H1 (cell line): ENCODE measurements at regions not wholly inside any gene's neighbourhood (a gene's known extent, or its start where the extent isn't known, plus 50 kb on each side); places are given as distances from the start of the nearest gene placed in this dataset.
"Not testable (repeated sequence)": the region's sequence is repeated elsewhere in the genome, so short reads cannot be mapped to it uniquely, and the experiment has no call there.

Experiments
- CTCF ChIA-PET: fragments of 300-600 bp; sonication (Branson Sonifier 250); formaldehyde crosslinking; loops from one replicate; lab custom pipeline; 2021; ENCODE audit not compliant: partially characterized antibody; lab: Charles Lee
- POLR2A ChIA-PET: fragments of 300-600 bp; sonication (Branson Sonifier 250); formaldehyde crosslinking; loops from one replicate; lab custom pipeline; 2021; ENCODE audit warnings: inconsistent platforms; ENCODE audit not compliant: partially characterized antibody; lab: Charles Lee
- DNase-seq, 2 experiments: peaks; one replicate each; pipeline versions ENCODE4 v3.0.0 to v3.0.0-alpha.2; 2010 to 2022; ENCODE audit warnings: low spot score in 2 of 2, low read depth in 1 of 2, mixed read lengths in 1 of 2
- FAIRE-seq: peaks from 2 replicates; lab custom pipeline; 2011; peaks lifted over from hg19 to GRCh38; lab: Jason Lieb, UNC
- H2AFZ ChIP-seq: 2 replicates; pipeline ENCODE4 v1.8.1; 2012; ENCODE audit warnings: low read length, inconsistent platforms
- H2AK5ac ChIP-seq: 2 replicates; pipeline ENCODE4 v1.6.1; 2013; ENCODE audit warnings: low read depth, low read length
- H2BK120ac ChIP-seq: replicated peaks from 2 replicates; pipeline ENCODE3; 2013; ENCODE audit warnings: low read depth, low read length, inconsistent platforms
- H2BK12ac ChIP-seq: 2 replicates; pipeline ENCODE4 v1.6.1; 2013; ENCODE audit warnings: low read depth, low read length
- H2BK15ac ChIP-seq: 2 replicates; pipeline ENCODE4 v1.6.1; 2013; ENCODE audit warnings: low read length
- H2BK20ac ChIP-seq: 2 replicates; pipeline ENCODE4 v1.6.1; 2013; ENCODE audit warnings: low read length
- H2BK5ac ChIP-seq: 2 replicates; pipeline ENCODE4 v1.6.1; 2013; ENCODE audit warnings: low read depth, low read length
- H3K14ac ChIP-seq: 2 replicates; pipeline ENCODE4 v1.6.1; 2013; ENCODE audit warnings: inconsistent platforms; ENCODE audit not compliant: insufficient read length
- H3K18ac ChIP-seq: 2 replicates; pipeline ENCODE4 v1.6.1; 2013; ENCODE audit warnings: low read length; ENCODE audit errors: extremely low read depth
- H3K23ac ChIP-seq: 2 replicates; pipeline ENCODE4 v1.6.1; 2013; ENCODE audit warnings: inconsistent platforms; ENCODE audit not compliant: insufficient read length
- H3K23me2 ChIP-seq: 2 replicates; pipeline ENCODE4 v1.6.1; 2013; ENCODE audit warnings: low read depth, low read length
- H3K27ac ChIP-seq: 2 replicates; pipeline ENCODE4 v1.6.1; 2011; ENCODE audit warnings: low read depth, low read length, inconsistent platforms
- H3K27me3 ChIP-seq, 4 experiments: replicated peaks in 1 of 4; 1 replicate in 1 of 4; 2 replicates in 3 of 4; pipeline versions ENCODE4 v1.6.1 to v1.8.1; 2011 to 2013; ENCODE audit warnings: low read length in 3 of 4, mild to moderate bottlenecking in 3 of 4, inconsistent platforms in 2 of 4, mixed read lengths in 2 of 4, moderate library complexity in 1 of 4; ENCODE audit not compliant: control insufficient read depth in 3 of 4, insufficient read depth in 3 of 4; ENCODE audit errors: extremely low read depth in 1 of 4
- H3K36me3 ChIP-seq, 4 experiments: 2 replicates each; pipeline versions ENCODE4 v1.6.1 to v1.8.1; 2011 to 2013; ENCODE audit warnings: mild to moderate bottlenecking in 4 of 4, low read length in 3 of 4, moderate library complexity in 2 of 4, control low read depth in 1 of 4, inconsistent platforms in 1 of 4; ENCODE audit not compliant: insufficient read depth in 4 of 4, control insufficient read depth in 2 of 4
- H3K4ac ChIP-seq: replicated peaks from 2 replicates; pipeline ENCODE3; 2013; ENCODE audit warnings: low read length, low read depth, mixed read lengths, inconsistent platforms; ENCODE audit not compliant: insufficient read length
- H3K4me1 ChIP-seq, 4 experiments: replicated peaks in 1 of 4; 1 replicate in 1 of 4; 2 replicates in 3 of 4; pipeline versions ENCODE4 v1.6.1 to v1.8.1; 2011 to 2013; ENCODE audit warnings: low read length in 3 of 4, inconsistent platforms in 2 of 4, mixed read lengths in 1 of 4; ENCODE audit not compliant: insufficient read depth in 4 of 4, control insufficient read depth in 3 of 4
- H3K4me2 ChIP-seq, 2 experiments: 2 replicates each; pipeline versions ENCODE4 v1.6.1 to v1.8.1; 2011 to 2013; ENCODE audit warnings: low read depth in 2 of 2, low read length in 2 of 2, control low read depth in 1 of 2, inconsistent platforms in 1 of 2, mild to moderate bottlenecking in 1 of 2; ENCODE audit not compliant: insufficient read depth in 1 of 2
- H3K4me3 ChIP-seq, 4 experiments: fragments of 200-600, 300-600 bp in 1 of 4; sonication (generic), shearing (Covaris generic), sonication (Bioruptor Twin) in 1 of 4; 2 replicates each; pipeline versions ENCODE4 v1.5.1 to v1.8.1; 2011 to 2016; ENCODE audit warnings: low read length in 4 of 4, low read depth in 3 of 4, control low read depth in 2 of 4, inconsistent platforms in 2 of 4, mild to moderate bottlenecking in 2 of 4, mixed read lengths in 1 of 4, moderate library complexity in 1 of 4; ENCODE audit not compliant: insufficient read depth in 2 of 4; ENCODE audit errors: extremely low read depth in 1 of 4
- H3K56ac ChIP-seq: replicated peaks from 2 replicates; pipeline ENCODE3; 2013; ENCODE audit warnings: low read depth, mild to moderate bottlenecking, mixed read lengths, low read length, inconsistent platforms; ENCODE audit not compliant: insufficient read length
- H3K79me1 ChIP-seq: 2 replicates; pipeline ENCODE4 v1.6.1; 2013; ENCODE audit warnings: low read depth, low read length, control low read depth
- H3K79me2 ChIP-seq, 2 experiments: 2 replicates each; pipeline versions ENCODE4 v1.6.1 to v1.8.1; 2012 to 2013; ENCODE audit warnings: low read length in 2 of 2, mild to moderate bottlenecking in 2 of 2, inconsistent platforms in 1 of 2; ENCODE audit not compliant: insufficient read depth in 2 of 2, control insufficient read depth in 1 of 2
- H3K9ac ChIP-seq, 4 experiments: replicated peaks in 1 of 4; 1 replicate in 1 of 4; 2 replicates in 3 of 4; pipeline versions ENCODE4 v1.6.1 to v1.8.1; 2011 to 2013; ENCODE audit warnings: low read depth in 3 of 4, low read length in 3 of 4, control low read depth in 2 of 4, mild to moderate bottlenecking in 2 of 4, moderate library complexity in 2 of 4, inconsistent platforms in 1 of 4; ENCODE audit errors: extremely low read depth in 1 of 4
- H3K9me3 ChIP-seq, 2 experiments: 2 replicates each; pipeline versions ENCODE4 v1.6.1 to v1.8.1; 2012 to 2013; ENCODE audit warnings: mild to moderate bottlenecking in 2 of 2, moderate library complexity in 2 of 2, control low read depth in 1 of 2, inconsistent platforms in 1 of 2, low read depth in 1 of 2, low read length in 1 of 2, mixed read lengths in 1 of 2; ENCODE audit not compliant: insufficient read depth in 2 of 2
- H4K20me1 ChIP-seq, 2 experiments: replicated peaks in 1 of 2; 2 replicates each; pipeline versions ENCODE3 to v1.8.1; 2011 to 2013; ENCODE audit warnings: inconsistent platforms in 2 of 2, low read length in 2 of 2, mild to moderate bottlenecking in 1 of 2; ENCODE audit not compliant: insufficient read depth in 2 of 2, control insufficient read depth in 1 of 2
- H4K5ac ChIP-seq: 2 replicates; pipeline ENCODE4 v1.6.1; 2013; ENCODE audit warnings: low read length, low read depth, mixed read lengths, inconsistent platforms; ENCODE audit not compliant: insufficient read length
- H4K8ac ChIP-seq: 2 replicates; pipeline ENCODE4 v1.8.0; 2013; ENCODE audit warnings: mild to moderate bottlenecking, moderate library complexity, low read length, inconsistent platforms; ENCODE audit not compliant: insufficient read depth; ENCODE audit errors: extremely low read depth
- H4K91ac ChIP-seq: replicated peaks from 2 replicates; pipeline ENCODE3; 2013; ENCODE audit warnings: low read length, mixed read lengths, inconsistent platforms; ENCODE audit not compliant: insufficient read length
- WGBS, 2 experiments: shearing (Covaris generic) in 1 of 2; methylation state at CpG; one replicate each; pipeline versions ENCODE4 v1.1.6 to v1.1.7; 2013 to 2015; ENCODE audit warnings: low lambda C conversion rate in 2 of 2, mixed read lengths in 2 of 2, inconsistent platforms in 1 of 2, low coverage in 1 of 2, missing lambda C conversion rate in 1 of 2; ENCODE audit not compliant: insufficient replicate concordance in 2 of 2, insufficient coverage in 1 of 2, insufficient read length in 1 of 2; ENCODE audit errors: extremely low coverage in 1 of 2, missing lambda C conversion rate in 1 of 2; 5-methylcytosine and 5-hydroxymethylcytosine counted together

GRCh38 chr11:90422787-90423186 is 199.9 kb upstream of the CHORDC1 start:
- H3K27me3 ChIP-seq, H3K23ac ChIP-seq, H2BK12ac ChIP-seq, H2BK5ac ChIP-seq, H2AK5ac ChIP-seq, H2BK15ac ChIP-seq, H3K9me3 ChIP-seq, H4K91ac ChIP-seq, H3K4ac ChIP-seq, H3K36me3 ChIP-seq, H3K9ac ChIP-seq, H3K4me3 ChIP-seq, POLR2A ChIA-PET, H3K56ac ChIP-seq, H2BK120ac ChIP-seq, H3K18ac ChIP-seq, H4K5ac ChIP-seq, H3K14ac ChIP-seq, FAIRE-seq, H2BK20ac ChIP-seq, H3K4me2 ChIP-seq, H3K79me2 ChIP-seq, H3K27ac ChIP-seq, H4K20me1 ChIP-seq, H3K4me1 ChIP-seq, H3K79me1 ChIP-seq, DNase-seq, H2AFZ ChIP-seq, H4K8ac ChIP-seq, H3K23me2 ChIP-seq: not testable (repeated sequence)
- CTCF ChIA-PET: interaction anchor here (1.8 kb wide), 1 partner anchor 12 kb away, joined by 8 read pairs; no protein-coding TSS in a partner anchor
- WGBS, 2 experiments: 77% methylated on average over 9 of the region's 9 CpGs; no CpG with 5 or more reads in 1 of the 2 experiments
